ENCODE measurements at regions not wholly inside any gene's neighbourhood (a gene's known extent, or its start where the extent isn't known, plus 50 kb on each side); places are given as distances from the start of the nearest gene placed in this dataset.
A peak's percentile ranks its signal among the peaks of the same experiment; 100 is the strongest.

GRCh38 chr7:156074982-156075615 is 262.8 kb upstream of the SHH start:
- H3K79me2 ChIP-seq (replicated peaks; ENCODE audit: insufficient read depth) = no peaks in the 10 kb centered on the region
- Mint-ChIP-seq H3K4me3 (no peak overlapping the region), H3K36me3 (ENCODE audit: low read depth) (no peaks in the 10 kb centered on the region), H3K9me3 (no peaks in the 10 kb centered on the region), H3K27ac (no peak overlapping the region), H3K4me1 (peaks cover 7% of the 10 kb centered on the region), H3K27me3 (ENCODE audit: insufficient read depth, low read depth, poor library complexity) (peaks cover 6% of the 10 kb centered on the region)
- no peaks in the 10 kb centered on the region for H3F3A ChIP-seq (replicated peaks; ENCODE audit: low read depth)
- H3K4me3 ChIP-seq = no peak overlapping the region
- no peaks in the 10 kb centered on the region for H3K9me2 ChIP-seq (ENCODE audit: insufficient read depth)
- H3K27me3 ChIP-seq (ENCODE audit: insufficient read depth) = no peaks in the 10 kb centered on the region
- peak; percentile 9 for DNase-seq (ENCODE audit: low spot score)
- H2AFZ ChIP-seq = no peak overlapping the region
- peak; percentile 20 to 34; a peak in 2 of 4 replicates for TF ChIP-seq CTCF (conservative IDR thresholded peaks at IDR 0.05; ENCODE audit: low read depth in 2 of 2)
- no peak for TF ChIP-seq ZNF331 (CRISPR knock-in tag; IDR thresholded peaks at IDR 0.05; ENCODE audit: low read depth)
- H3K27ac ChIP-seq (ENCODE audit: low read depth) = no peak overlapping the region
- H4K20me1 ChIP-seq (replicated peaks; ENCODE audit: insufficient read depth) = no peaks in the 10 kb centered on the region
- no peaks in the 10 kb centered on the region for H3K36me3 ChIP-seq (ENCODE audit: insufficient read depth)
- H3K4me2 ChIP-seq = no peak overlapping the region
- ATAC-seq = peak; percentile 49; the same call in 2 of the 3 replicates
- H3K4me1 ChIP-seq (ENCODE audit: insufficient read depth) = no peaks in the 10 kb centered on the region

- Mint-ChIP-seq H3K27ac (no peak overlapping the region), H3K4me3 (no peak overlapping the region), H3K4me1 (peaks cover 1% of the 10 kb centered on the region; the same call in 2 of the 3 replicates), H3K27me3 (ENCODE audit: insufficient read depth, low read depth, poor library complexity) (peaks cover 6% of the 10 kb centered on the region), H3K9me3 (no peaks in the 10 kb centered on the region), H3K36me3 (ENCODE audit: low read depth) (no peaks in the 10 kb centered on the region)
- Histone ChIP-seq H3K27ac (ENCODE audit: low read depth) (no peak overlapping the region), H3K9me2 (ENCODE audit: insufficient read depth) (no peaks in the 10 kb centered on the region), H3K27me3 (ENCODE audit: insufficient read depth) (no peaks in the 10 kb centered on the region), H3K4me2 (no peak overlapping the region), H3K36me3 (ENCODE audit: insufficient read depth) (no peaks in the 10 kb centered on the region), H4K20me1 (replicated peaks; ENCODE audit: insufficient read depth) (no peaks in the 10 kb centered on the region), H2AFZ (no peak overlapping the region), H3K4me3 (no peak overlapping the region), H3F3A (replicated peaks; ENCODE audit: low read depth) (no peaks in the 10 kb centered on the region), H3K4me1 (ENCODE audit: insufficient read depth) (no peaks in the 10 kb centered on the region), H3K79me2 (replicated peaks; ENCODE audit: insufficient read depth) (no peaks in the 10 kb centered on the region)
- no peak for DNase-seq (ENCODE audit: low spot score)
- ATAC-seq = no peak
- TF ChIP-seq CTCF (conservative IDR thresholded peaks at IDR 0.05; ENCODE audit: low read depth in 2 of 2) = no peak
- no peak for TF ChIP-seq REST (IDR thresholded peaks at IDR 0.05; ENCODE audit: unreplicated experiment)
- no peak for TF ChIP-seq ZNF114 (CRISPR knock-in tag; IDR thresholded peaks at IDR 0.05)
- no peak for TF ChIP-seq EZH2 (IDR thresholded peaks at IDR 0.05; ENCODE audit: low read depth, unreplicated experiment)
- no peak for TF ChIP-seq POLR2AphosphoS5 (IDR thresholded peaks at IDR 0.05; ENCODE audit: low read depth)
- no peak for TF ChIP-seq NANOG (IDR thresholded peaks at IDR 0.05; ENCODE audit: borderline replicate concordance)
- TF ChIP-seq JUNB (IDR thresholded peaks at IDR 0.05; ENCODE audit: unreplicated experiment) = no peak
- TF ChIP-seq ETS1 (IDR thresholded peaks at IDR 0.05) = no peak
- no peak for TF ChIP-seq EZH2phosphoT487 (IDR thresholded peaks at IDR 0.05; ENCODE audit: unreplicated experiment)
- no peak for TF ChIP-seq STAT1 (IDR thresholded peaks at IDR 0.05; ENCODE audit: unreplicated experiment)
- no peak for TF ChIP-seq CREB1 (CRISPR knock-in tag; IDR thresholded peaks at IDR 0.05; ENCODE audit: low read depth)
- TF ChIP-seq ZNF331 (CRISPR knock-in tag; IDR thresholded peaks at IDR 0.05; ENCODE audit: low read depth) = no peak
These were observed 261.8 kb upstream of the SHH start for GRCh38 chr7:156074084-156074483.

Data from GM23338 (cell line).